ENCODE measurements at regions not wholly inside any gene's neighbourhood (a gene's known extent, or its start where the extent isn't known, plus 50 kb on each side); places are given as distances from the start of the nearest gene placed in this dataset.

- TF ChIP-seq POLR2AphosphoS5 (IDR thresholded peaks at IDR 0.05; ENCODE audit: low read depth, low read length) (no peak), REST (IDR thresholded peaks at IDR 0.05; ENCODE audit: insufficient read depth in 1 of 2, low read depth in 2 of 2, low read length in 2 of 2) (no peak), SIN3A (IDR thresholded peaks at IDR 0.05; ENCODE audit: borderline replicate concordance, insufficient read depth, low read length) (no peak), TAF1 (IDR thresholded peaks at IDR 0.05; ENCODE audit: borderline replicate concordance, insufficient read depth, low read length) (no peak)
Observed at GRCh38 chr4:115906428-115906827, 793.0 kb upstream of the NDST4 start.

Measured in PFSK-1 (cell line).